Activated CD4-positive, alpha-beta T cell treated with anti-CD3 and anti-CD28 coated beads for 48 hours (primary cell): ENCODE measurements at regions not wholly inside any gene's neighbourhood (a gene's known extent, or its start where the extent isn't known, plus 50 kb on each side); places are given as distances from the start of the nearest gene placed in this dataset.

Source experiments
- DNase-seq: peaks from one replicate; pipeline ENCODE4 v3.0.0-alpha.2; 2020

DNA sequence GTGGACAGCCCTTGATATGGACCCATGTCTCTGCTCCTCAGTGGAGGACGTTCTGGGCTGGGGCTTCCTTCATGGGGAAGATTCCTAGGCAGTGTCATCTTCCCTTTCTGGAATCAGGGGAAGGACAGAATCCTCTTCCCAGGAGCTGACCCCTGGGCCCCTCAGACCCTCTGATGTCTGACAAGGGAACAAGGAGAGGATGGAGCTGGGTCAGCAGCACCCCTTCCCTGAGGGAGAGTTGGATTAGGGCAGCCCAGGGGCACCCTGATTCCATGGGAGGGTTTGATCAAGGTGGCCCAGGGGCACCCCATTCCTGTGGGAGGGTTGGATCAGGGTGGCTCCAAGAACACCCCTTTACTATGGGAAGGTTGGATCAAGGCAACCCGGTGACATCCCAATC, 86.5 kb downstream of the ACKR3 start:
- no peak for DNase-seq

DNA sequence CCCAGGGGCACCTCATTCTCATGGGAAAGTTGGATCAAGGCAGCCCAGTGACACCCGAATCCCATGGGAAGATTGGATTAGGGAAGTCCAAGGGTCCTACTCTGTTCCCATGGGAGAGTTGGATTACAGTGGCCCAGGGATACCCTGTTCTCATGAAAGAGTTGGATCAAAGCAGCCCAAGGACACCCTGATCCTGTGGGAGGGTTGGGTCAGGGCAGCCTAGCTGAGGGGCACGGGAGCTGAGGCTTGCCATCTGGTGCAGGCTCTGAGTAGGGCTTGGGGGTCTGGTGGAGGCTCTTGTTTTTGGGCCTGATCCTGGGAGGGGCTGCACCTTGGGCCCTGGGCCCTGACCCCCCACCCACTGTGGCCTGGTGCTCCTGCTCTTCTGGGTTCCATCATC, 87.1 kb downstream of the ACKR3 start:
- no peak for DNase-seq

DNA sequence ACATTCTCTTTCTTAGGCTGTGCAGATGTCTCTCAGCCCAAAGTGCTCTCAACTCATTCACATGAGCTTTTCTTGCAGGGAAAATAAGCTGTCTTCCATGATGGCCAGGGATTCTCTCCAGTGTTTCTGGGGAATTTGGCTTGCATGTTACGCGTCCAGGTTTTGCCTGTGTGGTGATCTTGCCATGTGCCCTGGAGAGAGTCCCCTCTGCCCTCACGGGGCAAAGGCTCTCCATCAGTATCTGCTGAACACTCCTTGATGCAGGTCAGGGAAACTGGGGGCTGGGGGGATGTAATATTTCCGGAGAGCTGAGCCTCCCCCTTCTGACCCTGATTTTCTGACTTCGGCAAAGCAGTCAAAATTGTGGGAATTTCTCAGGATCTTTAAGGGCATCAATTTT, 87.6 kb downstream of the ACKR3 start:
- no peak for DNase-seq

DNA sequence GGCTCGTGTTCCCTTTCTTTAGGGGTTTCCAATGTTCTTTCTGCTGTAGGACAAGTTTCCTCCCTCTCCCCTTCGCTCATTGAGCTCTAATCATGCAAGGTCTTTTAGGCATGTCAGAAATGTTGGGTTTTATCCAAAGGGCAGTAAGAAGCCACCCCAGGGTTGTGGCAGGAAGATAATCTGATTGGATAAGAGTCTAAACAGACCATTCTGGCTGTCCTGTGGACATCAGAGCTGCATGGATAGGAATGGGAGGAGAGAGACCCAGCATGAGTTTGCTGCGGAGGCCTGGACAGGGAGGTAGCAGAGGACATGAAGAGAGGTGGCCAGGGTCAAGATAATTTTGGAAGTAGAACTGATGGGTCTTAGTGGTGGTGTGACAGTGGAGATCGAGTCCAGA, 88.2 kb downstream of the ACKR3 start:
- DNase-seq: no peak

DNA sequence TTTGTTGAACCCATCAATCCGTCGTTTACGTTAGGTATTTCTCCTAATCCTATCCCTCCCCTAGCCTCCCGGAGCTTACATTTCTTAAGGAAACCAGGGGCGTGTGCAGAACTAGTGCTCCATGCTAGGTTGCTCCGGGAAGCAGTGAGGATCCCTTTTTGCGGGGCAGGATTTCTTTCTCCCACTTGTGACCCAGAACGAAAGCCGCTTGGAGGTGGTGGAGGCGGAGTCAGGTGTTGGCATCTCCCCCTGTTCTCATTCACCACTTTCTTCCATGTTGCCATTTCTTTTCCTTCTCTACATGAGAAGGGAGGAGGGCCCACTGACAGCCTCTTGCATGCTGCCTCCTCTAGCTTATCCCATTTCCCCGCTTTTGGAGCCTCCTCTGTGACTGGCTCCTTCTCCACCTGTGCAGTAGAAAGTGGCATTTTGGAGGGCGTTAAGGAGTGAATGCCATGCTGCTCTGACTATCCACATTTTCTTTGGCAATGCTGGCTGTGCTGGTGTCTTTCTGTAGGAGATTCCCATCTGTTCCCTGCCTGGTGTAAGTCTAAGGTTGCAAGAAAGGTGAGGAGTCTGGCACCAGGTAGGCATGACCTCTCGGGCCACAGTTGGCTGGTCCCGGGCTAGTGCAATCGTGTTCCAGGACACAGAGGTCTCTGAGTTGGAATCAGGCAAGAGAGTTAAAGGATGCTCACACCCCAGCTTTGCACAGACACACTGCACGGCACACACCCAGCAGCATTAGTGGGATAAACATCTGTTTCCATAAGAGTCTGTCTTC, 89.5 kb downstream of the ACKR3 start:
- no peak for DNase-seq

DNA sequence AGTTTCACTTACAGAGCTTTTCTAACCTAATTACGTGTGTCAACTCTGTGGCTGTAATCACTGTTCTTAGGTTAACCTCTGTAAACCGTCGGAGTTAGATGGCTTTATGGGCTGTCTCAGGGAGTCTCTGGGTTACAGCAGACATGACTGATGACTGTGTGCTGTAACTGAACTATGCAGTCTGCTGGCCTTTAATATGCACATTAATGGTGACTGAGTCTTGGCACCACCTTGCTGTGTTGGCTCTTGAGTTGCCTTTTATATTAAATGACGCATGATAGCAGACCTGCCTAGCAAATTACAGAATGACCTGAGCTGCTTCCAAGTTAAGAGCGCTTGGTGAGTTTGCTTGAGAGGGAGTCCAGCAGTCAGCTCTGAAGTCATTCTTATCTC, 90.1 kb downstream of the ACKR3 start:
- no peak for DNase-seq

DNA sequence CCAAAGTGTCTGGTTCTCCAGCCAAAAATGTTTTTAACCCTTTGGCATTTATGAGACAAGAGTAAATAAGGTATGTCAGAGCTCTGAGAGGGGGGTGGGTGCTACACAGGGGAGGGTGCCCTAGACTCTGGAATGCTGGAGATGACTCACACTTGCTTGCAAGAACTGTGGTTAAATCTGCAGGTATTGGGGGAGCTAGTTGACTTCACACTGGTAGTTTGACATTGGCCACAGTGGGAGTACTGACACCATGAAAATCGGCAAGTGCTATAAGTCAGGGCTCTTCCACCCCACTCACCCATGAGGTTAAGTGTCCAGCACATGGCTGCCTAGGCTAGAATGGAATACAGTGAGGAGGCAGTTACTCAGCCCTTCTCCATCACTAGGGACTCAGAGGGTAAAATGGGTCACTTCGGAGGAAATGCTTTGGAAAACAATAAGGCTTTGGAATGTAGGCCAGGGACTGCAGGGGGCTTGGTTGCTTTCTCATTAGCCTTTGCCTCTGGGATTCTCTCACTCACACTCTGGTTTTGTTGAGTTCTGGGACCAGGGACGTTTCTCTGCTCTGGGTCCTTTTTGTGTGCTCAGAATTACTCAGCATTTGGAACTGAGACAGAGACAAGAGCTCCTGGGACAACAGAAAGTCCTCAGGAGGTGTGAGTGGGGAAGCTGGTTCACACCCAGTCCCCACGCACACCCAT, 91.6 kb downstream of the ACKR3 start:
- DNase-seq: no peak

DNA sequence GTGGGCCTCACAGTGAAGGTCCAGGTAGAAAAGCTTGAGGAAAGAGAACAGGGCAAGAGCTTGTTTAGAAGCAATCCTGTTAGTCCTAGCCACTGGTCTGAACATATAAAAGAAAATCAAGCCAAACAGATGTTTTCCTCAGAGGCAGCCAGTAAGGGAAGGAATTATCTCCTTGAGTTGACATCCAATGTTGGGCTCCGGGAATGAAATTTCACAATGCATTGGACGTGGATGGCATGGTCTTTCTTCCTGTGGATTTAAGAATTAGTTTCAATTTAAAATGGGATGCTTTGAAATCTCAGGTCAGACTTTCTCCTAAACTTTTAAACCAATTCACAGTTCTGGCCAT, 92.1 kb downstream of the ACKR3 start:
- no peak for DNase-seq

DNA sequence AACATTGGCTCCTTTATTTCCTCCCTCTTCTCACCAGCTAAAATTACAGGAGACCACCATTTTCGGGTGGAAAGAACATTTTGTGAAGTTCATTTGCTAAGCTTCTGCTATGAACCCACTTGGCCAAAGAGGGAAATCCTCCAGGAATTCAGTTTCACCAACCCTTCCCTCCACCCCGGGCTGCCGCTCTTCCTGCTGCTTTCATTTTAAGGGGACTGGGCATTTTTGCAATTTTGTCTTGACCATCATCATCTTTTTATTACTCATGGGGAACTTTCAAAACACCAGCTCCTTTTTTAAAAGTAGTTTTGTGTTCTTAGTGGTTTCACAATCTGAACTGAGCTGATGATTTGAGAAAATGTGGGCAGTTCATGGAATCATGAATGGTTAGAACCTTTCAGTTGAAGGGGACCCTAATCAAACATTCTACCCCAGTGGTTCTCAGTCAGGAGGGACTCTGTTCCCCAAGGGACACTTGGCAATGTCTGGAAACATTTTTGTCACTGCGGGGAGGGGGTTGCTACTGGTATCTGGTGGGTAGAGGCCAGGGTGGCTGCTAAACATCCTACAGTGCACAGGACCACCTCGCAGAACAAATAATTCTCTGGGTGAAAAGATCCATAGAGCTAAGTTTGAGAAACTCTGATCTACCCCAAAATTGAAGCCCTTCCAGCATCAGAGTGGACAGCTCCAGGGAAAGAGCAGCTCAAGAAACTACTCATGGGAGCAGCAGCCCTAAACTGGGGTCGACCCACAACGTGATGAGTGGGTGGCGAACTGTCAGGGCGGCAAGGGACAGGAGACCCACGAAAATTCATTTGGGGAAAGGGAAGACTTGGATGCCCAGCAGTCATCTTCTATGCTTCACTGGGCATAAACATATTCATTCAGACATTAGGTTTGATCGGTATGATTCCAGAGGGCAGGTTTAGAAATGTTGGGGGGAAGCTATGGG, 92.9 kb downstream of the ACKR3 start:
- no peak for DNase-seq

DNA sequence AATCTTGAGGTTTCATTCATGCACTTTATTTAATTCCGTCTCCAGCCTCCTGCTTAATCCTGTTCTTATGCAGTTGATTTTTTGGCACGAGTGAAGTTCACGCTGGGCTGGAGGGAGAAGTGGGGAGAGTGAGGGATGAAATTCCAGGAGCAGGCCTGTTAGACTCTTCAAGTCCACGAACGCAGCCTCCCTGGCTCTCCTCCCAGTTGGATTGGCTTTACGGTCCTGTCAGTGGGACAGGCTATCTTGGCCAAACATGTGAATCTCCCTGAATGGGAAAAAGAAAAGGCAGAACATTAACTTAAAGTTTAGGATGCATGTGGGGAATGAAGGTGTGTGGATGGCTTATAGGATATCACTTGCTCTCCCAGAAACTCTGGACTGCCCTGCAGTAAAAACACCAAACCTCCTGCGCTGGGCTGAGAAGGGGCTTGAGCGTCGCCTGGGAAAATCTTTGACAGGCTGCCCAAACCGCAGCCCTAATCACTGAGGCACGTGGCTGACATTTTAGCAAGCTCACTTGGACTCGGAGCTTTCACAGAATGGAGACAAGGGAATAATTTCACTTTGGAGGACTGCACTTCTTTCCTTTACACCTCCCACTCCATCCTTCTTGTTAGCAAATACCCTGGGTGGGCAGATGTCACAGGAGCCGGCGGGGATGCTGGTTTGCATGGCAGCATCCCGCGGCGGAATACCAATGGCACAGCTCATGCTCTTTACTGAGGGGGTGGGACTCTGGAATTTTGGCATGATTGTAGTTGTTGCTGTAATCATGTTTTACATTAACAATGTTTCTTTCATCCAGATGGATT, 93.9 kb downstream of the ACKR3 start:
- no peak for DNase-seq

DNA sequence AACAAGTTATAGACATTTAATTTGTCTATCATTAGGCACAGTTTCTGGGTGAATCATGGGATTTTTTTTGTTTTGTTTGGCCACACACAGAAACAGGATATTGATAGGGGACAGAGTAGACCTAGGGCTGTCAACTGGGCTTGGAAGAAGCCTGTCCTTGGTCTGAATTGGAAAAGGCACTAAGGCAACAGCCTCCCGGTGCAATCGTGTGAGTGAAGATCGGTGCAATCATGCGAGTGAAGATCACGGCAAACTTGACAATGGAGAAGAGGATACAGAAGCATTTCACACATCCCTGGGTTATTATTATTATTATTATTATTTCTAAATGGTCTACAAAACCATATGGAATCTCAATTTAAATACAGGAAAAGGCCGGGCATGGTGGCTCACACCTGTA, 94.5 kb downstream of the ACKR3 start:
- DNase-seq: no peak

DNA sequence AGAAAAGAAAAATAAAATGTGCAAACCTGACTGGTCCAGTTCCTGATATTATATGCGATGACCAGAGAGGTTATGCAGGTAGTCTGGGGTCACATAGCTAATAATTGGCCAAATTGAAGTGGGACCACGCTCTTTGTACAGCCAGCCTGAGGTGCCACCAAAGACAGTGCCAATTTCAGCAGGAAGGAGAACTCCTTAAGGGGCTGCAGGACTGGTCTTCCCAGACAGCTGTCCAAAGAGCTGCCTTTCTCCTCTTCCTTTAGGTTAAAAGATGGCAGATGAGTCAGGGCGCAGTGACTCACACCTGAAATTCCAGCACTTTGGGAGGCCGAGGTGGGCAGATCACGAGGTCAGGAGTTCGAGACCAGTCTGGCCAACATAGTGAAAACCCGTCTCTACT, 95.5 kb downstream of the ACKR3 start:
- DNase-seq: no peak

DNA sequence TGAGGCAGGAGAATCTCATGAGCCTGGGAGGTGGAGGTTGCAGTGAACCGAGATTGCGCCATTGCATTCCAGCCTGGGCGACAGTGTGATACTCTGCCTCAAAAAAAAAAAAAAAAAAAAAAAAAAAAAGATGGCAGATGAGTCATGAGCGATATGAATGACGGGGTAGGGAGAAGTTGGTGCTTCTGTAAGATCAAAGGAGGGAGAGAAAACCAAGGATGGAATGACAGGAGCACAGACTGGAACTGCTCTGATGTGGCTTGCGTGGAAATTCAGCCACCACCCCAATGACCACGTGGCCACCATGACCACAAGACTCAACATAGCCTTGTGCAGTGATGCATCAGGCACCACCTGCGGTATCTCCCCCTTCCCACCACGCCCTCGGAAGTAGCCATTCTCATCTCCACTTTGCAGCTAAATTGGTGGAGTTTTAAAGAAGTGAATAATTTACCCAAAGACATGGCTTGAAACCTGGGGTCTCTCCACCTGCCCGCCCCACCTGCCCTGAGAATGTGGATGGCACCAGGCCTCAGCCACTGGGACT, 96.0 kb downstream of the ACKR3 start:
- DNase-seq: no peak

DNA sequence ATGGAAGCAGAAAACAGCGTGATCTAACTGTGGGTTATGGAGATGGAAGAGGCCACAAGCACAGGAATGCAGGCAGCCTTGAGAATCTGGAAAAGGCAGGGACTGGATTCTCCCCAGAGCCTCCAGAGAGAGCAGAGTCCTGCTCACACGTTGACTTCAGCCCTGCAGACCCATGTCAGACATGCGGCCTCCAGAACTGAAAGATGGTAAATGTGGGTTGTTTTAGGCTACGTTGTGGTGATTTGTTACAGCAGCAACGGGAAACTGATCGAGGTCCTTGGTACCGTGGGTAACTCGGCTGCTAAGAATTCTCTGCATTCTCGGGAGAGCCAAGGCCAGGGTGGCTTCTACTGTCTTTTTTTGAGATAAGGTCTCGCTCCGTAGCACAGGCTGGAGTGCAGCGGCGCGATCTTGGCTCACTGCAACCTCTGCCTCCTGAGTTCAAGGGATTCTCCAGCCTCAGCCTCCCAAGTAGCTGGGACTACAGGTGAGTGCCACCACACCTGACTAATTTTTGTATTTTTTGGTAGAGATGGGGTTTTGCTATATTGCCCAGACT, 97.1 kb downstream of the ACKR3 start:
- DNase-seq: no peak

DNA sequence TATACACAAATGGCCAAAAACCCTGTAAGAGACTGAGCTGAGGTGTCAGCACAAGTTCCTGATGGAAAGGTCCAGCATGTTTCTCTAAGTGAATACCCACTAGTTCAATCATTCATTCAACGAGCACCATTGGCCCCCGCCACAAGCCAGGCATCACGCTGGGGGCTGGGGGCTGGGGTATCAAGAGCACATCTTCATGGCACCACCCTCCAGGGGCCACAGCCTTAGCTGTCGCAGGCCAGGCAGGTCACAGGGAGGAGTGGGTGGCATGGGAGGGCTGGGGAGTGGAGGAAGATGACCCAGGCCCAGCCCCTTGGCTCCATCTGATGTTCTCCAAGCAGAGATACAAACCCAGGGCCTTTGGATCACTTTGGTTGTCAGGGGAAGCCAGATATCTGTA, 97.9 kb downstream of the ACKR3 start:
- DNase-seq: no peak

DNA sequence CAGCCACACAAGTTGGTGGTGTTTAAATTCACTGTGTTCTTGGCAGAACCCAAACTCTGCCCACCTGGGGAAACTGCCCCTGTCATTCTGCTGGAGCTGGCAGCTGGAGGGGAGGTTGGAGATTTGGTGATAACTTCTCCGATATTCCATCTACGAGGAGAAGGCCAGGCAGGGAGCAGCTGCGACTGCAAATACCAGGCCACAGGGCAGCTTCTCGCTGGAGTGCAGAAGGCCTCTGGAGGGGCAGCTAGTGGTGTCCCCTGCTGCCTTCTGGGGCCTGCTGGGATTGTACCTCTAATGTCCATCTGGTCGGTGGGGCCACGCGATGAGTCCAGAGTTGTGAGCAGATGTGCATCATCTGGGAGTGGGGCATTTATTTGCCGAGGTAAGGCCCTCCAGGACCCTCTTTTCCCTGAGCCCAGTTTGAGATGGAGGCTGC, 98.9 kb downstream of the ACKR3 start:
- DNase-seq: no peak

DNA sequence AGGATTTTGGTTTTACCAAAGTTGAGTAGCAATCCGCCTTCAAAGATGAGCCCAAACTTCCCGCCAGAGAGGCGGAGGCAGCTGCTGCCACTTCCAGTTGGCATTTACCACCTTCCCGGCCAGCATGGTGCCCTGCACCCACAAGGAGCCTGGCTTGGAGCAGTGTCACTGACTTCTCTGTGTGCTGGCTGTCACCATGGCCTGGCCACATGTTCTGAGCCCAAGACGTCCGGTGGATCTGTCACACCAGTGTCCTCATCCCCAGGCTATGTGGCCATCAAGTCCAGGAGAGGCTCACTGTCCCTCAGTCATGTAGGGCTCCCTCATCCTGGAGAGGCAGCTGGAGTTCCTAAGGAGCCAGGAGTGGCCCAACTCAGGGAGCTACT, 100.6 kb downstream of the ACKR3 start:
- DNase-seq: no peak

DNA sequence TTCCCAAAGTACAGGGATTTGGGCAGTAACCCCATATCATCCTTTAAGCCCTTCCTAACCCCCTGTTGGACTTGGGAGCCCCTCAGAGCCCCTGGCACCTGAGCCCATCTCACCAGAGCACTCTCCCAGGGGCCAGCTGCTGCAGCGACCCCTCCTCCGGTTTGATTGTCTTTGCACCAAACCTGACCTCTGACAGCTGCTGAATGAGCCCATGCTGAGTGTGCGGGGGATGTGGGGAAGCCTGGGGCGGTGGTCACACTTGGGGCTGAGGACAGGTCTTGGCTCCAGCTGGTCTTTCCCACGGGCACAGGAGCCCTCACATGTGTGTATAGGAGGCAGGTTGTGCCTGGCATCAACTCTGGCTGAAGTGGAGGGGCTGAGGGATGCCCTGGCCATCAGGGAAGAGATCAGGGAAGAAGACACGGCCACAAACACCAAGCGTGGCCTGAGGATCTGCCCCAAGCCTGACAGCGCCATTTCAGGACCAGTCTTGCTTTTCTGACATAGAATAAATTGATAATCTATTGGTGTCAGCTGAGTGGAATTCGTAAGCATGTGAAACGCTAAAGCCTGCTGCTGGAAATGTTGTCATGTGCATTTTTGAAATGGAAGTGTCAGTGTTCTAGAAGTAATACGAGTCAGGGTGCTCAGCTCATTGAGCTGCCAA, 102.4 kb downstream of the ACKR3 start:
- no peak for DNase-seq

DNA sequence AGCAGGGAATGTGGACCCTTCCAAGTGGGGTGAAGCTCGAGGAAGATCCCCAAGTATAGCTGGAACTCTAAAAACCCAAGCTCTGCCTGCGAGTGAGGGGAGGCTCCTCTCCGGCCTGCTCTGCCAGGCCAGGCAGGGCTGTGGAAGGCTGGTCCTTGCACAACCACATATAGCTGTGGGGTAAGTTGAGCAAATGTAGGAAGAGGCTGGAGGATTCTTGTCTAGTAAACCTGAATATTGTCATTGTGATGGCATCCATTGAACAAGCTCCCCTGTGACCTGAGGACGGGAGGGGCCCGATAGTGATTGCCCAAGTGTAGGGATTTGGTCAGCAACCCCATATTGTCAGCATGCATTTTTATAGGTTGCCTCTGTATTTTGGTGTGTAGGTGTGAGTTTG, 103.0 kb downstream of the ACKR3 start:
- DNase-seq: no peak

DNA sequence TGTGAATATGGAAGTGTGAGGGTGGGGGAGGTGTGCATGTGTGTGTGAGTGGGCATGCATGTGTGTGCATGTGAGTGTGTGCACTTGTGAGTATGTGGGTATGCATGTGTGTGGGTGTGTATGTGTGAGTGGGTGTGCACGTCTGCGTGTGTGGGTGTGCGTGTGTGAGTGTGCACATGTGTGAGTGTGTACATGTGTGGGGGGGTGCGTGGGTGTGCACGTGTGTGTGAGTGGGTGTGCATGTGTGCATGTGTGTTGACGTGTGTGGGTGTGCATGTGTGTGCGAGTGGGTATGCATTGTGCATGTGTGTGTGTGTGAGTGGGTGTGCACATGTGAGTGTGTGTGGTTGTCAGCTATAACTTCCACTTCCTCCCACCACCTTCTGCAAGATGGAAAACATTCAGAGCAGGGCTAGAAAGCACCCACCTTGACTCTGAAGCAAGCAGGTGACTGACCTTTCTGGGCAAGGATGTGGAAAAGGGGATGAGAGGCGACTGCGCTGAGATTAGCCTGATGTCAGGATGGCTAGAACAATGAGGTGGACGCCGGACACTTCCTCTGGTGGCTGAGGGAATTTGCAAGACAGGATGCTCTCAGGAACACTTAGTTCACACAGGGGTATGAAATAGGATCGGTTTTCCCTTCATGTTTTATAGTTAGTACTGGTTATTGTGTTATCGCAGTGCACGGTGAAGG, 103.6 kb downstream of the ACKR3 start:
- no peak for DNase-seq

DNA sequence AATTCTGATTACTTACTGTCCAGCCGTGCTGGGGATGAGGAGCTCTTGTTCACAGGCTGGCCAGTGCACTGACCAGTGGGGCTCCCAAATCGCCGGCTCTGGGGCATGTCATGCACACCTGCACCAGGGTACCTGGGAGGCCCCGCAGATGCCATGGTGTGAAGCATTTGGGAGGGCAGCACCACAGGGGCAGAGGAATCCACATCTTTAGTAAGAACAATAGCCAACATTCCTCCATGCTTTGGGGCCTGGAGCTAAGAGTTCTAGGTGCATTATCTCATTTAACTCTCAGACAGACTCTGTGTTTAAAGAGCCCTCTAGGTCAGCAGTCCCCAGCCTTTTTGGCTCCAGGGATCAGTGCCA, 104.2 kb downstream of the ACKR3 start:
- DNase-seq: no peak
